ENCODE measurements at regions not wholly inside any gene's neighbourhood (a gene's known extent, or its start where the extent isn't known, plus 50 kb on each side); places are given as distances from the start of the nearest gene placed in this dataset.

DNA sequence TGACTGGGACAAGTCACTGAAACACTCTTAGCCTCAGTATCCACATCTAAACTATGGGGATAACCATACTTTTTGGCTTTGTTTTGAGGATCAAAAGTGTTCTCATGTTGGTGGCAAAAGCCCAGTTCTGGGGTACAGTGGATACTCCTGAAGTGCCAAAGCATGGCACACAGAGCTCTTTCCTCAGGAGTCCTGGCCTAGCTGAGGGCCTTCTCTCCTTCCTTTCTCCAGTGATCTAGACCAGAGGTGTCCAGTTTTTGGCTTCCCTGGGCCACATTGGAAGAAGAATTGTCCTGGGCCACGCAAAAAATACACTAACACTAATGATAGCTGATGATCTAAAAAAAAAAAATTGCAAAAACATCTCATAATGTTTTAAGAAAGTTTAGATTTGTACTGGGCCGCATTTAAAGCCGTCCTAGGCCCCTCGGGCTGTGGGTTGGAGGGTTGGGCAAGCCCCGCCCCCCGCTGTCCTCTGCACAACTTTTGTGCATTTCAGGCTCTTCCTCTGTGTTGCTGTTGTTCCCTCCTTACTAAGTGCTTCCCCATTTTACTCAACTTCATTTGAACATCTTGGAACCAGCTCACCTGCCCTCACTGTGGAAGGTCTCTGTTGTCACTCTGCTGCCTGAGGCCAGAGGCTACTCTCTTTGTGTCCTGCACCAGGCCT, 337.0 kb downstream of the CYRIA start:
- DNase-seq: no peak

GRCh38 chr2:16327326-16327725, 338.3 kb downstream of the CYRIA start:
- no peak for DNase-seq

GRCh38 chr2:16326711-16327300, 338.8 kb downstream of the CYRIA start:
- no peak for DNase-seq

DNA sequence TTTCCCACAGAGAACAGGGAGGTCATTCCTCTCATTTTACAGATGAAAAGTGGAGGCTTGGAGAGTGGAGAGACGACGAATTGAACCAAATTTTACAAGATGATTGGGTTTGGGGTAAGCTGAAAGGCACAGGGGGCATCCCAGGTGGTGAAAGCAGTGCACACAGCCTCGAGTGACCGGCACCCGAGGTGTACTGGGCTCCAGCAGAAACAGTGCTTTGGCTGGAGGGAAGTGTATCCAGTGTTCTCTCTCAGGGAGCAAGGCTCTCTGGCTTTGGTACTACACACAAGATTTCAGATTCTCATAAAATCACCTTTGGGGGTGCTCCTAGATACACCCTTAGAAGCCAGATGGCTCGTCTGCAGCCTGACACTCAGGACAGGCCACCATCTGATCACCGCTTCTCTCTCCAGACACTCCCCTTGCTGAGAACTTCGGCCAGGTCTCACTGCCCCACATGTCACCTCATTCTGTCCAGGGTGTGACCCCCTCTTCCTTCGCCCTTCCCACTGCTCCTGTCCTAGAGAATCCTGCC, 339.6 kb downstream of the CYRIA start:
- no peak for DNase-seq

DNA sequence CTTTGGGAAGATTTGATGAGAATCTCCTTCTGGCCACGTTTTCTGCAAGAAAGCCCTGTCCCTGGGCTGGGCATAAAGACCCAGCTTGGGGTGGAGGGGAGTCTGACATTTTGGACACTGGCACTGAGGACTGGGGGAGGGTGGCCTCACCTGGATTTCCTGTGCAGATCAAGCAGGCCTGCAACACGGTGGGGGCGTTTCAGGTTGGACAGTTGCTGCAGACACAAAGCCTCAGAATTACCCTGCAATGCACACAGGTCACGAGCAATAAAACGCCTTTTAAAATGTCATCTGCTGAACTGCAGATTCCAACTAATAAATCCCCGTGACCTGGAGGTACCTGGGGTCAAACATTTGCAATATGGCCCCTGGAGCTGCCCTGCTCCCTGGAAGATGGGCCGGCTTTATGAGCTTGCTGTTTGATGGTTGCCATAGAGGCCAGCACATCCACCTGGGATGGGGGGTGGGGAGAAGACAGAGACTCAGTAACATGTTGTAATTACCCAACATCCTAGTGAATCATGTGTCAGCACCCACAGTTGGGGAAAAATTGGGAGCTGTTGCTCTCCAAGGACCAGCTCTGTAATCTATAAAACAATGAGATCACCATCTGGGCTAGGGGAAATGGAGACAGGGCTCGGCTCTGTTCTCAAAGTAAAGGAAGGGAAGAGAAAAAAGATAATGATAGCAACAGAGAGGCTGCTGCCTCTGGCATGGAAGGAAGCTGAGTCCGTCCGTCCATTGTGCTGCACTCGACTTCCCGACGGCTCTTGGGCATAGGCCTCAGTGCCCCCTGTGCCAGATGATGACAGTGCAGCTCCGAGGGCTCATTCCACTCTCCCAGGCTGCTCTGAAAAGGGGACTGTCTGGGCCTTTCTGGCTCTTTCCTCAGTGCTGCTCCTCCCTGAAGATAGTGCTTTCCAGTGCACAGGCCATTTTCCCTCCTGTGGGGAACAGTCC, 340.3 kb downstream of the CYRIA start:
- DNase-seq: no peak

- DNase-seq: no peak
These were observed 341.1 kb downstream of the CYRIA start for GRCh38 chr2:16324544-16324937.

- DNase-seq: no peak
These were observed 341.8 kb downstream of the CYRIA start for GRCh38 chr2:16323551-16324543.

GRCh38 chr2:16323126-16323520, 342.5 kb downstream of the CYRIA start:
- DNase-seq: no peak

DNA sequence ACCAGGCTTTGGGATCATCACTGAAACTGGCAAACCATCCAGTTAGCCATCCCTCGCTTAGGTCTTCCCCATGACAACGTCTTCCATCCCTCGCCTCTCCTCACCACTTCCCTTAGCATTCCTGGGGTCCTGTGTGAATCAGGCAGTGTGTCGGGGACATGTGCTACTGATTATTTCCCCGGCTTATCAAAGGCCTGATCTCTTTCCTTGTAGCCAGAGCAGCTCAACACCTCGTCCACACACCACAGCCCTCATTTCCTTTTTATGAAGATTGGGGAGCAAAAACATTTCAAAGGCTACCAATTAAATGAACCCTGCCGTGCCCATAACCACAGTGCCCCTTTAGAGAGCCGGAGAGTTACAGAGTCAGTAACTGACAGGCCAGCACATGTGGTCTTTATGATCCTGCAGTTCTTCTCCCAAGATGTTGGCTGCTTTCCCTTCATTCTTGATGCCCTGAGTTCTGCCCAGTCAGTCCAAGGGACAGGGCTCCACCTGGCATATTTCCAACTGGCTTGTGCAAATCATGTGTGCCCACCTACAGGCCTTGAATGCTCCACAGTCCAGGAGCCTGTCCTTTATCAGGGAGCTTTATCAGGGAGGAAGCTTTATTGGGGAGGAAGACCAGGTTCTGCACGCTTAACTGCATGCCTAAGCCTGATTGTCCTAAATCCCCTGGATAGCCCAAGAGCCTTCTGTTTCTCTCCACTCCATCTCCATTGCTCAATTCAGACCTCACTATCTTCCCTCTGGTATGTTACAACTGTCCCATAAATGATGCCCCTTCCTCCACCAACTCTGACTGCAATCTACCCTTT, 343.1 kb downstream of the CYRIA start:
- DNase-seq: no peak

DNA sequence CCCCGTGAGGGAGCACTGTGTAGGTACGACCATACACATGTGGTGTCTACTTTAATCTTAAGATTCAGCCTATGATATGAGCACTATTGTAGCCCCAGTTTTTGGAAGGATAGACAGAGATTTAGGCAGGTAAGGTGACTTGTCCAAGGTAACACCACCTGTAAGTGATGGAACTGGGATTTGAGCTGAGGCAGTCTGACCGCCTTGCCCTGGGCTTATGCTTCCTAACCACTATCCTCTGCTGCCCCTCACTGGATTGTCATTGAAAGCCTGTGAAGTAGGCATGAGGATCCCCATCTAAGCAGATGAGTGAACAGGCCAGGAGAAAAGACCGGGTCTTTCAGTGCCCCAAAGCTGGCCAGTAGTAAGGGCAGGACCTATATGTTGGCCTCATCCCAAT, 343.8 kb downstream of the CYRIA start:
- no peak for DNase-seq

DNA sequence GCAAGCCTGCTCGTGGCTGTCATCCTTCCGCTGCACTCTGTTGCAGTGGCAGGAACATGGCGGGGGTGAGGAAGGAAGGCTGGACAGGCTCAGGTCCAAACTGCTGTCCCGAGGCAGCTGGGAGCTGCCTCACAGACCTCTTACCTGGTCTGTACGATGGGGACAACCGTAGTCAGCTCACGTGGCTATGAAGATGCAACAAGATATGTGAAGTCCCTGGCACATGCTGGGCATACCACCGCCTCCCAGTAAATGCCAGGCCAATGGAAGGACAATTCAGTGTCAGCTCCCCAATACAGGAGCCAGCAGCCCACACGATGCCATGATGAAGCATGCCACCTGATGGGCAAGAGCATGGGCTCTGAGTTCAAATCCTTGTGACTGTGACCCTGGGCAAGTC, 344.4 kb downstream of the CYRIA start:
- DNase-seq: no peak

DNA sequence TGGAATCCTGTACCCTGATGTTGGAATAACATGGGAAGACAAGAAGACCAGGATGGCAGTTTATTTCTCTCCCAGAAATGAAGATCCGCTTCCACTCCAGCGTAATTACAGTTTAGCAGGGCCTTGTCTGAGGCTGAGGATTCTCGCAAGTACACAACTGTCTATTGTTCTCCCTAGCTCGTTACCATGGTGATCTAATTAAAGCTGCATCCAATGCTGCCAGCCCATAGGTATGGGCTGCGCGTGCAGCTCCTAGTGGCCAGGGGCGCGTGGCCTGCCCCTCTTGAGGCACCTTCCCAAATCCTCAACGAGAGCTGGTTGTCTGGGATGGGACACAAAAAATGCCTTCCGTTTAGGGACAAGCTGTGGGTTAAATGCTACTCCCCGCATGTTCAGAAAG, 344.9 kb downstream of the CYRIA start:
- DNase-seq: no peak

GRCh38 chr2:16319551-16320121, 346.0 kb downstream of the CYRIA start:
- DNase-seq: no peak

GRCh38 chr2:16318474-16319195, 347.0 kb downstream of the CYRIA start:
- DNase-seq: no peak

DNA sequence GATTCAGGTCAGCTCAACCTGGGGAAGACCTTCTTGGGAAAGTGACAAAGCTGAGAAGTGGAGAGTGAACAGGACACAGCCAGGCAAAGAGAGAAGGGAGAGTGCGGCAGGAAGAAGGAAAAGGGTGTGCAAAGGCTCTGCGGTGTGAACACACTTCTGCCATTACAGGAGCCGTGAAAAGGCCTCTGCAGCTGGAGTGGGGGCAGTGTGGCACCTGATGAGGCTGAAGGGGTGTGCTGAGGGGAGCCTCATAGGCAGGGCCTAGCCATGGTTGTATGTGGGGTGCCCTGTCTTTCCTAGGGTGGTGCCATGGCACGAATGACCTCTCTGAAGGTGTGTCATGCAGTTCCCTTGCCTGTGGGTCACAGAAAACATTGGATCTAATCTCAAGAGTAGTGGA, 347.6 kb downstream of the CYRIA start:
- no peak for DNase-seq

DNA sequence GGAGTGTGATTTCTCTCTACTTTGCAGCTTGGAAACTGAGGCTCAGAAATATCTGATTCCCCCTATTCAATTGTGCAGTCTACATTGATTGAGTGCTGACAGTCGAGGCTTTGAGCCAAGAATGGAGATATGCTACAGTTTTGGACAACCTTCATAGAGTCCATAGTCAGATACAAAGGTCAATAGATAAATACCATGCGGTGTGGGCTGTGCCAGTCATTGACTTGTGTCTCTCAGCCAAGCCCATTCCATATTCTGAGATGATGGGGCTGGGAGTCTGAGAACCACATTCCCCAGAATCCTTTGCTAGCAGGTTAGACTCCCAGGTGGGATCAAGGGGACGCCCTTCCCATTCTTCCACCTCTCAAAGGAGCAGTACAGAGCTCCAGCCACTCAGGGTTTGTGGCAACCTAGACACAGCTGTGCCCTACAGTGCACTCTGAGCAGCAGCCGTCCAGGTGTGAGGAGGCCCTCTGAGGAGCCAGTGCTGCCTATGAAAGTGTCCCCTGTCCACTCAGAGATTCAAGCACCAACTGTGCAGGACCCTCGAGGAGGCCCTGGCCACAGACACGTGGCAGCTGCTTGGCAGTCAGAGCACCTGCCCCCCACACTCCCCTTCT, 348.3 kb downstream of the CYRIA start:
- no peak for DNase-seq

DNA sequence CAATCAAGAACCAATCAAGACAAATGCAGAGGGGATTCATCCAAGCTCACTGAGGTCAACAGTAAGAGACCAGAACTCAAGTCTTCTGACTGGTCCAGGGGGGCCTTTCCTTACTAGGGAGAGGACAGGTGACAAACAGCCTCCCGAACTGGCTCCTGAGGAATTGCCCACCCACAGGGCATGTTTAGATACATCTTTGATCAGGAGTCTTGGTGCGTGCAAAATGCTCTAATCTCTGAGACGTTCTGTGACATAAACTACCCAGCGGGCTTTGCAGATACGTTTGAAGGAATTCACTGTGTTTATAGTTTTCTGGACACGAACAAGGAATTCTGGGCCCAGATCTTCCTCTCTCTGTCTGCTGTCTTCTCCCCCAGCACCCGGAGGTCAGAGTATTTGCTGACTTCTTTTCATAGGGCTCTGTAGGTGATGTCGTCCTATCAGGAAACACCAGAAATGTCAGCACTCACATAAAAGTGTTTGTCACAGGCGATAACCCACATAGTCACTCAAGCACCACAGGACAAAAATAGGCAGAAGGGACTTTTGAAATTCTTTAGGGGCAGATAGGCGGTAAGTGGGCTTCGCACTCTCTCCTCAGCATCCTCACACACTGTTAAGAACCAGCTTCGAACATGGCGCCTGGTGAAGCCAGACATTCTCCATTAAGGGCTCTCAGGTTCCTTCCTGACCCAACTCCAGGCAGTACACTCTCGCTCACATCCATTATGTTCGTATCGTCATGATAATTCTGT, 349.0 kb downstream of the CYRIA start:
- no peak for DNase-seq

- no peak for DNase-seq
These were observed 349.7 kb downstream of the CYRIA start for GRCh38 chr2:16315908-16316307.

GRCh38 chr2:16315458-16315835, 350.2 kb downstream of the CYRIA start:
- DNase-seq: no peak
